ENCODE measurements at regions not wholly inside any gene's neighbourhood (a gene's known extent, or its start where the extent isn't known, plus 50 kb on each side); places are given as distances from the start of the nearest gene placed in this dataset.

DNA sequence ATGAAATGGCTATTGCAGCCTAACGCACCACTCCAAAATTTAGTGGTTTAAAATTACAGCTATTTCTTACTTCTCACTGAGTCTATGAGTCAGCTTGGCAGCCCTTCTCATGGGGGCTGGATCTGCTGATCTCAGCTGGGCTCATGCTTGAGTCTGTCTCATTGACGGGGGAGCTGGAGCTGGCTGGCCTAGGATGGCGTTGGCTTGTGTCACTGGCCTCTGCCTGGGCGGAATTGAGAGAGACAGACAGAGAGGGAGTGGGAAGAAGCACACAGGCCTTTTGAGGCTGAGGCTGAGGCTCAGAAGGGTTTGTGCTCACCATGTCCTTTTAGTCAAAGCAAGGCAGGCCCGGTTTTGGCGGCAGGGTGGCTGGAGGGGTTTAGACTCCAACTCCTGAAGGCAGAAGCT is 412.1 kb upstream of the MYT1L start:
- intact Hi-C loops (cut with DNase I; ENCODE audit: low total_unique reads), result no loop called here
- WGBS, 2 donors, result 37 to 41% methylated on average over 6 of the region's 6 CpGs
- peak in 1 of 2 donors; percentile 69 for DNase-seq (ENCODE audit: low spot score in 2 of 2)

GRCh38 chr2:2742726-2743125 is 411.7 kb upstream of the MYT1L start:
- 7 to 44% methylated on average over 2 of the region's 2 CpGs for WGBS, 2 donors
- H3K4me3 ChIP-seq (ENCODE audit: low read depth, poor library complexity, severe bottlenecking), result no peak overlapping the region
- DNase-seq (ENCODE audit: low spot score in 2 of 2), result no peak
- intact Hi-C loops (cut with DNase I; ENCODE audit: low total_unique reads), result no loop called here
- TF ChIP-seq POLR2A (IDR thresholded peaks at IDR 0.05), result no peak
- no peak for TF ChIP-seq CTCF (IDR thresholded peaks at IDR 0.05)

More for the DNA sequence above, 412.1 kb upstream of the MYT1L start:
- TF ChIP-seq POLR2A (IDR thresholded peaks at IDR 0.05), result no peak
- no peak for TF ChIP-seq CTCF (IDR thresholded peaks at IDR 0.05)
- H3K4me3 ChIP-seq (ENCODE audit: low read depth, poor library complexity, severe bottlenecking), result no peak overlapping the region

DNA sequence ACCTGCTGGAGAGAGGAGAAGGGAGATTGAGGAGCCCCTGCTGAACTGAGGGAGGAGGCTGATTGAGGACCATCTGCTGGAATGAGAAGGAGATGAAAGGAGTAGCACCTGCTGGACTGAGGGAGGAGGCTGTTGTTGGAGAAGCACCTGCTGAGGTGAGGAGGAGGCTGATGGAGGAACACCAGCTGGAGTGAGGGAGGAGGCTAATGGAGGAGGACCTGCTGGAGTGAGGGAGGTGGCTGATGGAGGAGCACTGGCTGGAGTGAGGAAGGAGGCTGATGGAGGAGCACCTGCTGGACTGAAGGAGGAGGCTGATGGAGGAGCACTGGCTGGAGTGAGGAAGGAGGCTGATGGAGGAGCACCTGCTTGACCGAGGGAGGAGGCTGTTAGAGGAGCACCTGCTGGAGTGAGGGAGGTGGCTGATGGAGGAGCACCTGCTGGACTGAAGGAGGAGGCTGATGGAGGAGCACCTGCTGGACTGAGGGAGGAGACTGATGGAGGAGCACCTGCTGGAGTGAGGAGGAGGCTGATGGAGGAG is 409.2 kb upstream of the MYT1L start:
- WGBS, 2 donors, result 82 to 84% methylated on average over 1 of the region's 1 CpG
- TF ChIP-seq POLR2A (IDR thresholded peaks at IDR 0.05) (no peak), CTCF (IDR thresholded peaks at IDR 0.05) (no peak)
- intact Hi-C loops (cut with DNase I; ENCODE audit: low total_unique reads), result no loop called here
- DNase-seq (ENCODE audit: low spot score in 2 of 2), result no peak
- H3K4me3 ChIP-seq (ENCODE audit: low read depth, poor library complexity, severe bottlenecking), result no peak overlapping the region

DNA sequence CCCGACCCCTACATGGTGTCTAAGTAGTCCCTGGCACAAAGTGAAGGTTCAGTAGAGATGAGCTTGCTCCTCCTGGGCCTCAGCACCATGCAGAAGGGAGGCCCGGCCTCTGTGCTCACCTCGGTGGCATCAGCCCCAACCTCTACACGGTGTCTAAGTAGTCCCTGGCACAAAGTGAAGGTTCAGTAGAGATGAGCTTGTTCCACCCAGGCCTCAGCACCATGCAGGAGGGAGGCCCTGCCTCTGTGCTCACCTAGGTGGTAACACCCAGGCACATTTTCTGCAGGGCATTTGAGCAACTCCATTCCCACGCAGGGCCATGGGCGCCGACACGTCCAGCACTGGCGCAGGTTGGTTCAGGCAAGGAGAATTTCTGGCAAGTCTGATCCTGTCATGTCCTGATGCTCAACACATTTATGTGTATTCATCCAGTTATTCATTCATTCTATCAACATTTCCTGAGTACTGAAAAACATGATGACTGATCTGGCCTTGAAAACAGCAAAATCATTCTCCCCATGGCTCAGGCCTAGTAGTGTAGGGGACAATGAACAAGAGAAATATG is 408.2 kb upstream of the MYT1L start:
- peak in 1 of 2 donors; percentile 74 for DNase-seq (ENCODE audit: low spot score in 2 of 2)
- intact Hi-C loops (cut with DNase I; ENCODE audit: low total_unique reads), result no loop called here
- TF ChIP-seq CTCF (IDR thresholded peaks at IDR 0.05), result no peak
- TF ChIP-seq POLR2A (IDR thresholded peaks at IDR 0.05), result no peak
- no peak overlapping the region for H3K4me3 ChIP-seq (ENCODE audit: low read depth, poor library complexity, severe bottlenecking)
- 46 to 89% methylated on average over 9 of the region's 9 CpGs for WGBS, 2 donors

DNA sequence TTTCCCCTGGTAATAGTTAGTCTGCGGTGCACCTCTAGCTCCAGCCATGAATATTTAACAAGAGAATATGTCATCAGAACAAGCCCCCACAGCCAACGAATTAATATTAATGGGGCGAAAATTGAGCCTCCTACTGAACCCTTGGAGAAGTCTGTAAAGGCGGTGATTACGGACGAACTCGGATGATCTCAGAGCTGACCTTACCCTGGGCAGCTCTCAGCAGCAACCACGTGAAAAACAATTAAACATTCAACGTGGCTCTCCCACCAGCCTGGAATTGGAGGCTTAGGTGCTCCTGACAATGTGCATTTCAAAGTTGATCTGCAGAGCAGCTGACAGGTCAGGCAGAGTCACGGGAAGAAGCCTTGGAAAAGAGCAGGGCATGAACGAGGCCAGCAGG is 407.6 kb upstream of the MYT1L start:
- 70 to 83% methylated on average over 11 of the region's 11 CpGs for WGBS, 2 donors
- H3K4me3 ChIP-seq (ENCODE audit: low read depth, poor library complexity, severe bottlenecking), result no peak overlapping the region
- no peak for DNase-seq (ENCODE audit: low spot score in 2 of 2)
- intact Hi-C loops (cut with DNase I; ENCODE audit: low total_unique reads), result no loop called here
- no peak for TF ChIP-seq CTCF (IDR thresholded peaks at IDR 0.05)
- TF ChIP-seq POLR2A (IDR thresholded peaks at IDR 0.05), result no peak

- intact Hi-C loops (cut with DNase I; ENCODE audit: low total_unique reads), result no loop called here
- 89 to 94% methylated on average over 10 to 11 of the region's 11 CpGs for WGBS, 2 donors
- no peak for TF ChIP-seq CTCF (IDR thresholded peaks at IDR 0.05)
- TF ChIP-seq POLR2A (IDR thresholded peaks at IDR 0.05), result no peak
- no peak for DNase-seq (ENCODE audit: low spot score in 2 of 2)
- H3K4me3 ChIP-seq (ENCODE audit: low read depth, poor library complexity, severe bottlenecking), result no peak overlapping the region
Measured at GRCh38 chr2:2738276-2738675, 407.2 kb upstream of the MYT1L start.

Data from lower leg skin (tissue), 4 donors.